Activated CD4-positive, alpha-beta T cell treated with anti-CD3 and anti-CD28 coated beads for 48 hours (primary cell): ENCODE measurements at regions not wholly inside any gene's neighbourhood (a gene's known extent, or its start where the extent isn't known, plus 50 kb on each side); places are given as distances from the start of the nearest gene placed in this dataset.
A peak's percentile ranks its signal among the peaks of the same experiment; 100 is the strongest.

ENCODE experiments used
- DNase-seq: peaks from one replicate; pipeline ENCODE4 v3.0.0-alpha.2; 2020

DNA sequence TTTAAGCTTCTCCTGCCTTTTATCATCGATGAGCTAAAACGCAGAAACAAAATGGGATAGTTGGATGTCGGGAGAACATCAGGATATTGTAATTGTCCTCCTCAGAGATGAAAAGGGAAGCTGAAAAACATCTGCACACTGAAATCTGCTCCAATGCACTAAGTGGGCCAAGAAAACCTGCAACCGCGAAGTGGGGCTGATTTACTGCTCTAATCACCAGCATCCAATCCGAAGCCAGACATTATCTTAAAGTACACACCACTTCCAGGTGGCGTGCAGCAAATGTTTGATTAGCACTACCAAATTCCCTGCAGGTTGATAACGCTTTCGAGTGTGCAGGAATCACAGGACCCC is 230.3 kb upstream of the SLC14A2 start:
- no peak for DNase-seq

- DNase-seq, result peak; percentile 15
These were observed 229.1 kb upstream of the SLC14A2 start for GRCh38 chr18:45386041-45386655.

DNA sequence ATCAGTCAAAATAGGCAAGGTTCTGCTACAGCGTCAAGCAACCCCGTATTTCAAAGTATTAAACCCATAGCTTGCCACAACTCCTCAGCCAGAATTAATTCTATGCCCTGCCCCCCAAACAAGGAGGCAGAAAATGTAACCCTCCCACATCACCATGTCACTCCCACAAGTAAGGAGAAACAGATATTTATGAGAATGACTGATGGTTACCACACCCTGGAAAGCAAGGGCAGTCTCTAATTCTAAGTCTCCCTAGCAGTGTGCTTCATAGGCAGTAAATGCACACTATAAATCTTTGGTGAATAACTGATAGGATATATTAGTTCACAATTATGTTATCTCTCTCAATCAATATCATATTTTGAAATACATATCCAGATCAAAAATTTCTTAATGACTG is 228.0 kb upstream of the SLC14A2 start:
- DNase-seq, result no peak

- DNase-seq, result no peak
These were observed 216.8 kb upstream of the SLC14A2 start for GRCh38 chr18:45398448-45398847.

- no peak for DNase-seq
These were observed 216.1 kb upstream of the SLC14A2 start for GRCh38 chr18:45399146-45399545.

- DNase-seq, result no peak
These were observed 215.6 kb upstream of the SLC14A2 start for GRCh38 chr18:45399643-45400042.

- peak; percentile 5 for DNase-seq
These were observed 212.7 kb upstream of the SLC14A2 start for GRCh38 chr18:45402485-45403056.

GRCh38 chr18:45403341-45404049 is 211.8 kb upstream of the SLC14A2 start:
- DNase-seq, result no peak

GRCh38 chr18:45408218-45408617 is 207.1 kb upstream of the SLC14A2 start:
- no peak for DNase-seq

DNA sequence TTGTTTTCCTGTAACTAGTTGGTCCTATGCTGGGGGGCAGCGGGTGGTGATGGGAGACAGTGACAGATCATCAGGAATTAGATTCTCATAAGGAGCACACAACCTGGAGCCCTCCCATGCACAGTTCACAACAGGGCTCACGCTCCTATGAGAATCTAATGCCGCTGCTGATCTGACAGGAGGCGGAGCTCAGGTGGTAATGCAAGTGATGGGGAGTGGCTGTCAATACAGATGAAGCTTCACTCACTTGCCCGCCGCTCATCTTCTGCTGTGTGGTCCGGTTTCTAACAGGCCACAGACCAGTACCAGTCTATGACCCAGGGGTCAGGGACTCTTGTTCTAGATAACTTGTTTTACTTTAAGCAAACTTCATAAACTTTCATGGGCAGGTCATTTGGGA is 205.3 kb upstream of the SLC14A2 start:
- DNase-seq, result no peak

- no peak for DNase-seq
These were observed 202.7 kb upstream of the SLC14A2 start for GRCh38 chr18:45412577-45412976.

- no peak for DNase-seq
These were observed 202.0 kb upstream of the SLC14A2 start for GRCh38 chr18:45413180-45413836.

DNA sequence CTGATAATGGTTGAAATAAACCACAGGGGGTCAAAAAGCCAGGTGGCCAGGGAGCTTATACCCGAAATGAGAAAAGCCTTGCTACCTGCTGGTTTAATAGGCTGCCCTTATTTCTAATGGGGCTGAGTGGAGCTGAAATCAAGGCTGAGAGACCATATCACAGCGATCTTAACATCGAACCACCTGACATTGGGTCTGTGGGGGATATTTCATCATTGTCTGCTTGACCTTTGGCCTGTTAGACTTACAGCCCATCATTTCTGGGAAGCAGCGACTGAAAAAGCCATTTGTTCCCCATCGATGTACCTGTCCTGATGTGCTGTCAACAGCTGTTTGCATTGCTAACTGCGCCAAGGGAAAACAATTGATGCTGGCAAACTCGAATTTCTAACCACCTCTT is 199.7 kb upstream of the SLC14A2 start:
- no peak for DNase-seq

- DNase-seq, result no peak
These were observed 199.1 kb upstream of the SLC14A2 start for GRCh38 chr18:45416168-45416567.

GRCh38 chr18:45417392-45417791 is 197.9 kb upstream of the SLC14A2 start:
- no peak for DNase-seq

DNA sequence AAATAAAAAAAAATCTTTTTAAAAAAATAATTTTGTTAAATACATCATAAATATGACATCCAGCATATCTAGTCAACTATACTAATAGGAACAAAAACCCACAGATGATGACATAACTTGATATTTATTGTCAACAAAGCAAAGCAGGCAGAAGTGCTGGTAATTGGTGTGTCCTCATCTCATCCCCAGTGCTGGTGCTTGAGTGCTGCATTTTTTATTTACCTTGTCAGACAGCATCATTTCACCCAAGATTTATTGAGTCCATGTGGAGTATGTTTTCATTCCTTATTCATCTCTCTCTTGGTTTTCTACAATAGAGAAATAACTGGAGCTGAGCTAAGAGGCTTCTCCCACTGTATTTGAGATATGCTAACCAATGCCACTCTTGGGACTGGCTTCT is 191.6 kb upstream of the SLC14A2 start:
- DNase-seq, result no peak

DNA sequence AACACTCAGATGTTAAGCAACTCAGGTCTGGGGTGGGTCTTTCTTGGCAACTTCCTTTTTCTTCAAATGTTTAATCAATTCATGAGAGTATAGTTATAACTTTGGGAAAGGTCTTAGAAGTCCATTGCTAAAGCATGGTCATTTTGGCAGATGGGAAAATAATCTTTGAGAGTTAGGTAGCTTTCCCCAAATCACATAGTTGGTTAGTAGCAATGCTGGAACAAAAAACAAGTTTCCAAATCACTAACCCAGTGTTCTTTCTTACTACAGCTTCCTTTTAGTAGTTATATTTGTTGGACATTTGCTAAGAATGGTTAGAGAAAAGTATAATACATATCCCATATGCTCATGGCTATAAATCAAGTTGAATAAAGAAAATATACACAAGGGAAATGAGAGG is 185.2 kb upstream of the SLC14A2 start:
- DNase-seq, result no peak

GRCh38 chr18:45435810-45436209 is 179.5 kb upstream of the SLC14A2 start:
- no peak for DNase-seq

- no peak for DNase-seq
These were observed 177.9 kb upstream of the SLC14A2 start for GRCh38 chr18:45437366-45437765.

GRCh38 chr18:45439851-45440645 is 175.2 kb upstream of the SLC14A2 start:
- no peak for DNase-seq

DNA sequence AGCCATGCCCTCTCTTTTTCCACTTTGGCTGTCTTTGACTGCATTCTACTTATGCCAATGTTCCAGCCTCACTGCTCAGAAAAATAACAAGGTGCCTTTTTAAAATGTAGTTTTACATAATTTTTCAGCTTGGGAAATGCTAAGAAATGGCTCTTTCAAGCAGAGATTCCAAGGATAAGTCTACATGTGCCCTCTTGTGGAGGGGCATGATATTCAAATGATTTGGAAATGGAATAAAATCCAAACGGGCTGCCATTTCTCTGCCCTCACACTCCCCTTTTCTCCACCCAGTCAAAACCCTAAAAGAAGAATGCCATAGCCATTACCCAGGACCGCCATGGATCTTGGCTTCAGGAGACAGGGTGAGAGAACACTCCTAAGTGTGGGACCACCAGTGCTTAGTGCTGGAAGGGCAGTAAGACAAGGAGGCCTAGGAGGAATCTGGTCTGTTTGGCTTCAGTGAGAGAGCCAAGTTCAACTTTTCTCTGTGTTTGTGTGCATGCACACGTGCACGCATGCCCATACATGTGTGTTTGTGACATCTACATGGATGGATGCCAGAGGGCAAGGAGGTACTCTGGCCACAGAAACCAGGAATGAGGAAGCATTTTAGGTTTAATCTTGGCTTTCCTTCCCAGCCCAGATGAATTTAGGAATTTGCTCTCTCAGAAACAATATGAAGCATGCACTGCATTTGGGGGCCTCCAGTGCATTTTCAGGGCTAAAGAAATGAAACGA is 174.0 kb upstream of the SLC14A2 start:
- DNase-seq, result no peak

- no peak for DNase-seq
These were observed 171.2 kb upstream of the SLC14A2 start for GRCh38 chr18:45444040-45444439.
